Fibroblast of skin of back (primary cell): ENCODE measurements at regions not wholly inside any gene's neighbourhood (a gene's known extent, or its start where the extent isn't known, plus 50 kb on each side); places are given as distances from the start of the nearest gene placed in this dataset.

Experiments
- DNase-seq: peaks from one replicate; pipeline ENCODE4 v3.0.0-alpha.2; 2013

- DNase-seq, result no peak
These were observed 445.7 kb downstream of the TOX3 start for GRCh38 chr16:52101246-52101645.

GRCh38 chr16:52099382-52099781 is 447.6 kb downstream of the TOX3 start:
- no peak for DNase-seq

GRCh38 chr16:52095471-52095870 is 451.5 kb downstream of the TOX3 start:
- DNase-seq, result no peak

GRCh38 chr16:52092126-52092525 is 454.8 kb downstream of the TOX3 start:
- DNase-seq, result no peak

GRCh38 chr16:52090080-52090479 is 456.9 kb downstream of the TOX3 start:
- DNase-seq, result peak; percentile 57

- no peak for DNase-seq
These were observed 457.5 kb downstream of the TOX3 start for GRCh38 chr16:52089476-52089875.

GRCh38 chr16:52086901-52087300 is 460.0 kb downstream of the TOX3 start:
- no peak for DNase-seq

GRCh38 chr16:52078716-52079655 is 468.0 kb downstream of the TOX3 start:
- DNase-seq, result no peak

GRCh38 chr16:52077607-52078006 is 469.3 kb downstream of the TOX3 start:
- no peak for DNase-seq

- no peak for DNase-seq
These were observed 470.1 kb downstream of the TOX3 start for GRCh38 chr16:52076801-52077201.

- no peak for DNase-seq
These were observed 470.6 kb downstream of the TOX3 start for GRCh38 chr16:52076332-52076731.

- DNase-seq, result no peak
These were observed 472.8 kb downstream of the TOX3 start for GRCh38 chr16:52074133-52074532.

GRCh38 chr16:52073024-52073423 is 473.9 kb downstream of the TOX3 start:
- no peak for DNase-seq

GRCh38 chr16:52071101-52071500 is 475.8 kb downstream of the TOX3 start:
- DNase-seq, result no peak

- no peak for DNase-seq
These were observed 476.4 kb downstream of the TOX3 start for GRCh38 chr16:52070341-52071057.

GRCh38 chr16:52069866-52070265 is 477.1 kb downstream of the TOX3 start:
- DNase-seq, result peak; percentile 34

- DNase-seq, result peak; percentile 0
These were observed 478.4 kb downstream of the TOX3 start for GRCh38 chr16:52068447-52069074.

- DNase-seq, result no peak
These were observed 480.0 kb downstream of the TOX3 start for GRCh38 chr16:52066962-52067361.

- no peak for DNase-seq
These were observed 490.7 kb downstream of the TOX3 start for GRCh38 chr16:52056259-52056658.

- no peak for DNase-seq
These were observed 491.6 kb downstream of the TOX3 start for GRCh38 chr16:52055381-52055780.

GRCh38 chr16:52054326-52054725 is 492.6 kb downstream of the TOX3 start:
- DNase-seq, result no peak

GRCh38 chr16:52052818-52053217 is 494.1 kb downstream of the TOX3 start:
- DNase-seq, result no peak

- DNase-seq, result no peak
These were observed 495.4 kb downstream of the TOX3 start for GRCh38 chr16:52051414-52052172.
